Common myeloid progenitor, CD34-positive (primary cell): ENCODE measurements at regions not wholly inside any gene's neighbourhood (a gene's known extent, or its start where the extent isn't known, plus 50 kb on each side); places are given as distances from the start of the nearest gene placed in this dataset.

ENCODE experiments used
- CTCF ChIA-PET: fragments of 350-600 bp; sonication (Branson Sonifier 250); formaldehyde crosslinking; loops from one replicate; lab custom pipeline; 2021; ENCODE audit warnings: antibody characterized with exemption; lab: Charles Lee
- POLR2A ChIA-PET: fragments of 350-600 bp; sonication (Branson Sonifier 250); formaldehyde crosslinking; loops from one replicate; lab custom pipeline; 2021; ENCODE audit warnings: antibody characterized with exemption; lab: Charles Lee
- DNase-seq, 3 donors: peaks; one replicate each; pipeline versions ENCODE4 v3.0.0 to v3.0.0-alpha.2; 2013
- H3K27ac ChIP-seq, 2 experiments: 1 replicate in 1 of 2; 2 replicates in 1 of 2; pipeline ENCODE4 v1.7.0; 2013; ENCODE audit warnings: inconsistent platforms in 2 of 2, low read length in 2 of 2, mild to moderate bottlenecking in 2 of 2, low read depth in 1 of 2, moderate library complexity in 1 of 2; ENCODE audit not compliant: severe bottlenecking in 2 of 2, insufficient read depth in 1 of 2, poor library complexity in 1 of 2
- H3K27me3 ChIP-seq, 5 experiments: replicated peaks in 2 of 5; 1 replicate in 3 of 5; 2 replicates in 2 of 5; pipeline versions ENCODE4 v1.6.1 to v1.7.0; 2013; ENCODE audit warnings: low read length in 4 of 5, mild to moderate bottlenecking in 2 of 5, moderate library complexity in 2 of 5, inconsistent platforms in 1 of 5; ENCODE audit not compliant: insufficient read depth in 5 of 5, control insufficient read depth in 4 of 5
- H3K36me3 ChIP-seq, 4 experiments: 1 replicate in 2 of 4; 2 replicates in 2 of 4; pipeline versions ENCODE4 v1.6.1 to v1.7.0; 2013; ENCODE audit warnings: low read length in 3 of 4, control low read depth in 1 of 4, mild to moderate bottlenecking in 1 of 4; ENCODE audit not compliant: control insufficient read depth in 4 of 4, insufficient read depth in 4 of 4
- H3K4me1 ChIP-seq, 4 experiments: 1 replicate in 3 of 4; 2 replicates in 1 of 4; pipeline versions ENCODE4 v1.6.1 to v1.7.1; 2013; ENCODE audit warnings: low read length in 3 of 4, mild to moderate bottlenecking in 3 of 4, control low read depth in 1 of 4, inconsistent platforms in 1 of 4, moderate library complexity in 1 of 4; ENCODE audit not compliant: control insufficient read depth in 4 of 4, insufficient read depth in 4 of 4; ENCODE audit errors: control extremely low read depth in 1 of 4
- H3K4me3 ChIP-seq, 7 experiments: 1 replicate in 4 of 7; 2 replicates in 3 of 7; pipeline versions ENCODE4 v1.5.1 to v1.7.0; 2013; ENCODE audit warnings: mild to moderate bottlenecking in 7 of 7, low read length in 6 of 7, moderate library complexity in 6 of 7, inconsistent platforms in 2 of 7, low read depth in 2 of 7, control low read depth in 1 of 7; ENCODE audit not compliant: insufficient read depth in 4 of 7, control insufficient read depth in 1 of 7; ENCODE audit errors: extremely low read depth in 1 of 7
- H3K9me3 ChIP-seq, 5 experiments: 1 replicate in 4 of 5; 2 replicates in 1 of 5; pipeline versions ENCODE4 v1.6.1 to v1.7.1; 2013; ENCODE audit warnings: low read length in 4 of 5, mild to moderate bottlenecking in 2 of 5, inconsistent platforms in 1 of 5, low read depth in 1 of 5, moderate library complexity in 1 of 5; ENCODE audit not compliant: control insufficient read depth in 4 of 5, insufficient read depth in 2 of 5; ENCODE audit errors: control extremely low read depth in 1 of 5
- WGBS: methylation state at CpG from one replicate; pipeline ENCODE4 v1.1.5; 2013; ENCODE audit not compliant: insufficient coverage; 5-methylcytosine and 5-hydroxymethylcytosine counted together

DNA sequence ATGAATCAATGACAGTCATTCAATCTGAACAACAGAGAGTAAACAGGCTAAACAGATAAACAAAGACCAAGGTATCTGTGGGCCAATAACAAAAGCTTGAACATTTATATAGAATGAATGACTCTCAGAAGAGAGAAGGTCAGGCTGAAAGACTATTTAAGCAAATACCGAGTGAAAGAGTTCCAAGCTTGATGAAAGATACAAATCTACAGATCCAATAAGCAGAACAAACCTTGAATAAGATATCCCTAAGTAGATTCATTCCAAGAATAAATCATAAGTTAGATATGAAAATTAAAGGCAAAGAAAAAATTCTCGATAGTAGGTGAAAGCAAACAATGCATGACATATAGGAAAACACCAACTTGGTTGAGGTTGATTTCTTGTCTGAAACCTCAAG lies 376.4 kb upstream of the IGFBP3 start:
- WGBS: no CpG with 5 or more reads among the region's 2 CpGs
- H3K9me3 ChIP-seq: peaks cover 0 to 3% (median 0%) of the 10 kb centered on the region in 5 experiments
- POLR2A ChIA-PET: no interaction called here

GRCh38 chr7:46296526-46296925 lies 375.5 kb upstream of the IGFBP3 start:
- no peak for DNase-seq
- H3K4me1 ChIP-seq: no peaks in the 10 kb centered on the region
- no peaks in the 10 kb centered on the region for H3K27me3 ChIP-seq
- no peaks in the 10 kb centered on the region for H3K36me3 ChIP-seq
- peaks cover 0 to 3% (median 0%) of the 10 kb centered on the region in 5 experiments for H3K9me3 ChIP-seq
- H3K4me3 ChIP-seq: no peak overlapping the region
- WGBS: no CpG with 5 or more reads among the region's 1 CpG
- CTCF ChIA-PET: no interaction called here
- POLR2A ChIA-PET: no interaction called here
- no peak overlapping the region for H3K27ac ChIP-seq

More for the DNA sequence above, 376.4 kb upstream of the IGFBP3 start:
- Histone ChIP-seq H3K4me3 (no peak overlapping the region), H3K36me3 (no peaks in the 10 kb centered on the region), H3K4me1 (no peaks in the 10 kb centered on the region), H3K27ac (no peak overlapping the region), H3K27me3 (no peaks in the 10 kb centered on the region)
- DNase-seq: no peak
- CTCF ChIA-PET: no interaction called here

- 80% methylated on average over 5 of the region's 5 CpGs for WGBS
- no peaks in the 10 kb centered on the region for H3K27me3 ChIP-seq
- no peaks in the 10 kb centered on the region for H3K36me3 ChIP-seq
- H3K4me1 ChIP-seq: no peaks in the 10 kb centered on the region
- ChIA-PET POLR2A (interaction anchor here (0.7 kb wide), 1 partner anchor 194 kb away, joined by 4 read pairs; no protein-coding TSS in a partner anchor), CTCF (no interaction called here)
- H3K9me3 ChIP-seq: peaks cover 0 to 3% (median 0%) of the 10 kb centered on the region in 5 experiments
- H3K27ac ChIP-seq: no peak overlapping the region
- H3K4me3 ChIP-seq: no peak overlapping the region
- DNase-seq: no peak
Measured at GRCh38 chr7:46294381-46294780, 373.3 kb upstream of the IGFBP3 start.

DNA sequence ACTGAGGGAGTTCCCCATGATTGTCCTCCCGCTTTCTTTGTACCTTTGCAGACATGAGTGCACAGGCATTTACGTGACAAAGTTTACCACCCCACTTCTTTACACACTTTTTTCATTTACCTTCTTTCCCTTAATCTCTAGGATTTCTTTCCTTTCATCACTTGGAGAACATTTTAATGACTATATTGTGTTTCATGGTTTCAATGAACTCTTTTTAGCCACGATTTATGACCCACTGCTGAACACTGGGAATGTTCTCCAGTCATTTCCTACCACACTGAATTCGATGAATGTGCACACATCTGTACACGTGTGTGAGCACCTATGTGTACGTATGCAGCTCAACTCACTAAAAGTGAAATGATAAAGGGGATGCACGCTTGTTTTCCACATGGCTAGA lies 371.7 kb upstream of the IGFBP3 start:
- POLR2A ChIA-PET: no interaction called here
- Histone ChIP-seq H3K9me3 (peaks cover 0 to 3% (median 0%) of the 10 kb centered on the region in 5 experiments), H3K27me3 (no peaks in the 10 kb centered on the region), H3K4me1 (no peaks in the 10 kb centered on the region), H3K36me3 (no peaks in the 10 kb centered on the region), H3K27ac (no peak overlapping the region), H3K4me3 (no peak overlapping the region)
- no peak for DNase-seq
- CTCF ChIA-PET: no interaction called here
- 92% methylated on average over 6 of the region's 7 CpGs for WGBS

DNA sequence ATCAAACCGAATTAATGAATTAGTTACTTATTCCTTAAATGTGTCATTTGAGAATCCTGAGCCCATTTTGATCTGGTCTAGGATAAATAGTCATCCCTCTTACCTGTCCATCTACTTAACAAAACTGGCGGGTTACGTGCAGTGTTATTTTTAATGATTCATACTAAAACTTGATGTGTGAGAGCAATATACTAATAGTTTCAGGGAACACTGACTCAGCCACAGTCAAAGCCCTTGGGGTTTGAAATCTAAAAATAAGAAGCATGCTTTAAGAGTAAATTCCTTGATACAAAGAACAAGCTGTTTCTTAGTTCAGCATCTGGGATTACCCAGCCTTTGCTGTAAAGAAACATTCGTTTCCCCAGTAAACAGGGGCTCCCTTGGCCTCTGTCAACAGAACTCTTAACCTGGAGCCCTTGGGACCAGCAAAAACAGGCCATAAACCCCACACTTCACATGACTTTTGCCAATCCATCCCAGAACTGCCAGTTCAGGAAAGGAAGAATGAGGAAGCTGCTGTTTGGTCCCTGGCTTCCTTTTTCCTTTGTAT lies 370.6 kb upstream of the IGFBP3 start:
- POLR2A ChIA-PET: no interaction called here
- H3K36me3 ChIP-seq: no peaks in the 10 kb centered on the region
- H3K27me3 ChIP-seq: no peaks in the 10 kb centered on the region
- WGBS: 100% methylated on average over 1 of the region's 4 CpGs
- no peak overlapping the region for H3K4me3 ChIP-seq
- no peak overlapping the region for H3K27ac ChIP-seq
- CTCF ChIA-PET: no interaction called here
- no peaks in the 10 kb centered on the region for H3K9me3 ChIP-seq
- no peaks in the 10 kb centered on the region for H3K4me1 ChIP-seq
- no peak for DNase-seq

DNA sequence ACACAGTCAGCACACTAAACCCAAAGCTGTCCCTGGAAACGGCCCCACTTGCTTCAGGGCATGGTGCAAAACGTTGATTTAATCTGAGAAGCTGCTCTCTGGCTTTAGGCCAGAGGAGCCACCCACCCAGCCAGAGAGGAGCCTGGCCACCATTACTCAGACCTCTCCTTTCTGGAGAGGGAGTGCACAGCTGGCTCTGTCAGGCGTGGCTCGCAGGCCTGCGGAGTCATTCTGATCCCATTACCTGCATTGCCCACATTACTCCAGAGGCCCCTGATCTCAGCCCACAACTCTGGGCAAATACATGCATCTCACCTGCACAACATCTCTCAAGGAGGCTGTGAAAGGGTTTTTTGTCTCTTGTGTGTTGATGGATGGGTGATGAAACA lies 370.0 kb upstream of the IGFBP3 start:
- H3K36me3 ChIP-seq: no peaks in the 10 kb centered on the region
- no peak for DNase-seq
- no peaks in the 10 kb centered on the region for H3K4me1 ChIP-seq
- WGBS: 25% methylated on average over 2 of the region's 5 CpGs
- no peak overlapping the region for H3K27ac ChIP-seq
- CTCF ChIA-PET: no interaction called here
- H3K4me3 ChIP-seq: no peak overlapping the region
- no peaks in the 10 kb centered on the region for H3K9me3 ChIP-seq
- H3K27me3 ChIP-seq: no peaks in the 10 kb centered on the region
- POLR2A ChIA-PET: no interaction called here

GRCh38 chr7:46290374-46291049 lies 369.4 kb upstream of the IGFBP3 start:
- CTCF ChIA-PET: no interaction called here
- no peaks in the 10 kb centered on the region for H3K36me3 ChIP-seq
- no peaks in the 10 kb centered on the region for H3K4me1 ChIP-seq
- POLR2A ChIA-PET: no interaction called here
- H3K4me3 ChIP-seq: no peak overlapping the region
- no peaks in the 10 kb centered on the region for H3K9me3 ChIP-seq
- H3K27me3 ChIP-seq: no peaks in the 10 kb centered on the region
- no CpG with 5 or more reads among the region's 1 CpG for WGBS
- no peak overlapping the region for H3K27ac ChIP-seq
- no peak for DNase-seq
